Esophagus mucosa (tissue), 1 donor: ENCODE measurements at regions not wholly inside any gene's neighbourhood (a gene's known extent, or its start where the extent isn't known, plus 50 kb on each side); places are given as distances from the start of the nearest gene placed in this dataset.
"Not testable (repeated sequence)": the region's sequence is repeated elsewhere in the genome, so short reads cannot be mapped to it uniquely, and the experiment has no call there.

Experiments used
- ATAC-seq: fragments of 200-7000 bp; cut with Tn5 transposase; one replicate; pipeline ENCODE4 v1.9.1; 2020
- donor health status: DM: yes; HTN: yes; CAD: no.

DNA sequence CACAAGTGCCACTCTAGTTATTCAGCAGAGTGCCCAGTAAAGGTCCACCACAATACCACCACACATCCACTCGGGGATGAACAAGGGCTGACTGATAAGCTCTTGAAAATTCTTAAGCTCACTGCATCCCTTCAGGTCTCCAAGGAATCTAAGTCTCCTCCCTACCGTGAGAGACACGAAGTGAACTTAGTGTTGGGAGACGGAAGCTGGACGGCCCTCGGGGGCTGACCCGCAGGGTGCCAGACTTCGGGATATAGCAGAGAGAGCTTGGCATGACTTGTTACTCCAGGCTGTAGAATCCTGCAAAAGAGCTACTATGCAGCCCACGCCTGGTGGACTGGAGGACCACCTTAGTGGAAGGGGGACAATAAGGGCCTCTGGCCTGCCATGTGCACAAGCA is 75.1 kb downstream of the LYZL1 start:
- not testable (repeated sequence) for ATAC-seq

- ATAC-seq: not testable (repeated sequence)
These were observed 77.3 kb downstream of the LYZL1 start for GRCh38 chr10:29366206-29366605.

DNA sequence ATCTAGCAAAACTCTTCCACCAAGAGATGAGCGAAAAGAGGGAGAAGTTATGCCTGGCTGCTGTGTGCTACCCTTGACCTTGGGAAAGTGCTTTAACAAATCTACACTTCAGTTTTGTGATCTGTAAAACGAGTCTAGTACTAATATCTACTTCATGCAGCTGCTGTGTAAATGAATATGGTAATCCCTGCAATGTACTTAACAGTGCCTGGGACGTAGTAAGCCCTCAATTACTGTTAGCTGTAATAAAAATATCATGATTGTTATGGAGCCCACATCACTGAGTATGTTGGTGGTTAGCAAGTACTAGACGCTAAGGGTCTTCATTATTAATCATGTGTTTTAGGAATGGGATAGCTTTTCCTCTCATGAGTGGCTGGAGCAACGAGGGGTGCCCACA is 80.5 kb downstream of the LYZL1 start:
- ATAC-seq: no peak

GRCh38 chr10:29370097-29371092 is 81.5 kb downstream of the LYZL1 start:
- ATAC-seq: no peak

GRCh38 chr10:29372920-29373319 is 84.0 kb downstream of the LYZL1 start:
- no peak for ATAC-seq

DNA sequence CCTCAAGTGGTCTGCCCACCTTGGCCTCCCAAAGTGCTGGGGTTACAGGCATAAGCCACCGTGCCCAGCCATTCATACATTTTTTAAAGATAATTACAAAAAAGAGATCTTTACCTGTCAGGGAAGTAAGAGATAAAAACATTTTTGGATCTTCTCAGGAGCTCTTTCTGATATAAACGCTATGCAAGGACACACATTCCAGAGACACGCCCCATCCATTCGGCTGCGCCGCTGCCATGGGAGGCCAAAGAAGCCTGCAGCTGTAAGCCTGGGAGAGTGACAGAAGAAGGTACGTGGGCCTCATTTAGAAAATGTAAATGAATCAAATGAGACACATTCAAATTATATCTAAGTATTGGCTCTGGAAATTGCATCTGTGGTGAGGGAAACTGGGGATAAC is 85.3 kb downstream of the LYZL1 start:
- no peak for ATAC-seq

GRCh38 chr10:29375888-29376287 is 87.0 kb downstream of the LYZL1 start:
- no peak for ATAC-seq

DNA sequence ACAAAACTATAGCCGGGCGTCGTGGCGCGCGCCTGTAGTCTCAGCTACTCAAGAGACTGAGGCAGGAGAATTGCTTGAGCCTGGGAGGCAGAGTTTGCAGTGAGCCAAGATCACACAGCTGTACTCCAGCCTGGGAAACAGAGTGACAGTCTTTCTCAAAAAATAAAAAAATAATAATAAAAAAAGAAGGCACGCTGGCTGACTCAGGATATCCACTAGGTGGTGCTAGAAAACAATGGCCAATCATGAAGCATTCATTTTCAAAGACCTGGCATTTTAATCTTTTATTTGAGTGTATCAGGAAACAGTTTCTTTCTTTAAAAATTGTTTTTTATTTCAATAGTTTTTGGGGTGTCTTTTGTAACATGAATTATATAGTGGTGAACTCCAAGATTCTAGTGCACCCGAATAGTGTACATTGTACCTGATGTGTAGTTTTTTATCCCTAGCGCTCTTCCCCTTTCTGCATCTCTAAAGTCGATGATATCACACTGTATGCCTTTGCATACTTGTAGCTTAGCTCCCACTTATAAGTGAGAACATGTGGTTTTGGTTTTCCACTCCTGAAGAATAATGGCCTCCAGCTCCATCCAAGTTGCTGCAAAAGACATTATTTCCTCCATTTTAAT is 88.6 kb downstream of the LYZL1 start:
- no peak for ATAC-seq

- no peak for ATAC-seq
These were observed 89.2 kb downstream of the LYZL1 start for GRCh38 chr10:29378106-29378505.

- no peak for ATAC-seq
These were observed 90.3 kb downstream of the LYZL1 start for GRCh38 chr10:29379208-29379607.

- ATAC-seq: not testable (repeated sequence)
These were observed 91.1 kb downstream of the LYZL1 start for GRCh38 chr10:29379777-29380598.

- not testable (repeated sequence) for ATAC-seq
These were observed 92.0 kb downstream of the LYZL1 start for GRCh38 chr10:29380599-29381511.

DNA sequence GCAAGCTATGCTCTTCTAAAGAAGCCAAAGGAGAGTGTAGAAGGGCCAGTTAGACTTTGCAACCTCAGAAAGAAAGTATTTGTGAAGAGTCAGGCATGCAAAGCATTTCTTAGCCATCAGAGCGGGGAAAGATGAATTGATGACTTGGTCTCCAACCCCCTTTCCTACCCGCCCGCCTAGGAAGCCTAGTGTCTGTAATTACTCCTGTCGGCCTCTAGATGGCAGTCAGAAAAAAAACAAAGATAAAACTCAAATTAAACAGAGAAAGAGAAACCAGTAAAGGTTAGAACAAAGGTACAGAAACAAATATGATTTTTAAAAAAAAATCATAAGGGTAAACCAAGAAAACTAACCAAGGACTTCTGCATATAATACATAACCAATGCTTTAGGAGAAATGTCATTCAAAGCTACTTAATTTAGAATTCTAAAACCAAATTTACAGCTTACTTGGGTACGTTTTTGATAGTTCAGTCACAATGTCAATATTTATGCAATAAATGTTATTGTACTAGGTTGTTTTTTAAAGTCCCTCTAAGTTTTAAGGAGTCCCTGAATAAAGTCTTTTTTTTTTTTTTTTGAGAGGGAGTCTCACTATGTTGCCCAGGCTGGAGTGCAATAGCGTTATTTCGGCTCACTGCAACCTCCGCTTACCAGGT is 97.6 kb downstream of the LYZL1 start:
- ATAC-seq: no peak

GRCh38 chr10:29387269-29387668 is 98.4 kb downstream of the LYZL1 start:
- ATAC-seq: no peak

DNA sequence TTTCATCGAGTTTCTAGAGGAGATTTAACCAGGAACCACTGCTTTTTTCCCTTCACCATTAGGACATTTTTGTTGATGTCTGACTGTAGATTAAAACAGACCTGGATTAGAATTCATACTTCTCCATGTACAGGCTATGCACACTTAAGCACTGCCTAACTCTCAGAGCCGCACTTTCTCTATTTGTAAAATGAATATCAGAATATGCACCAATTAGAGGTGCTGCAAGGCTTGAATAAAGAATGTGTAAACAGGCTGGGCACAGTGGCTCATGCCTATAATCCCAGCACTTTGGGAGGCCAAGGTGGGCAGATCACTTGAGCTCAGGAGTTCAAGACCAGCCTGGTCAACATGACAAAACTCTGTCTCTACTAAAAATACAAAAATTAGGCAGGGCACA is 99.2 kb downstream of the LYZL1 start:
- ATAC-seq: not testable (repeated sequence)

DNA sequence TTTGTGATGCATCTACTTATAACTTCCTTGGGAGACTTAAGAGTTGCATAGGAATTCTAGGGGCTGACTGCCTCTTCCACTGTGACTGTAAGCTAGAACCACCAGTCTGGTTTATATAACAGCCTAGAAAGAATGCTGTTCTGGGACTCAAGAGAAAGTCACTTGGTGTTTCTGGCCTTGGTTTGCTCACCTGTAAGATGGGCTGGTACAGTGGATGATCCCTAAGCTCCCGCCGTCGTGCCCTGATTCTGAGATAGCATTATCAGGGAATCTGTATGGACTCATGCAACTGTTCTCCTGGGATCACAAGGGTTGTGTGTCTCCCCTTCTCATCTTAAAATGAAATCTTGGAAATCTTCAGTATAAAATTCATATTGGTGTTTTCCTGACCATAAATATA is 100.6 kb downstream of the LYZL1 start:
- no peak for ATAC-seq

- no peak for ATAC-seq
These were observed 101.1 kb downstream of the LYZL1 start for GRCh38 chr10:29389935-29390334.

DNA sequence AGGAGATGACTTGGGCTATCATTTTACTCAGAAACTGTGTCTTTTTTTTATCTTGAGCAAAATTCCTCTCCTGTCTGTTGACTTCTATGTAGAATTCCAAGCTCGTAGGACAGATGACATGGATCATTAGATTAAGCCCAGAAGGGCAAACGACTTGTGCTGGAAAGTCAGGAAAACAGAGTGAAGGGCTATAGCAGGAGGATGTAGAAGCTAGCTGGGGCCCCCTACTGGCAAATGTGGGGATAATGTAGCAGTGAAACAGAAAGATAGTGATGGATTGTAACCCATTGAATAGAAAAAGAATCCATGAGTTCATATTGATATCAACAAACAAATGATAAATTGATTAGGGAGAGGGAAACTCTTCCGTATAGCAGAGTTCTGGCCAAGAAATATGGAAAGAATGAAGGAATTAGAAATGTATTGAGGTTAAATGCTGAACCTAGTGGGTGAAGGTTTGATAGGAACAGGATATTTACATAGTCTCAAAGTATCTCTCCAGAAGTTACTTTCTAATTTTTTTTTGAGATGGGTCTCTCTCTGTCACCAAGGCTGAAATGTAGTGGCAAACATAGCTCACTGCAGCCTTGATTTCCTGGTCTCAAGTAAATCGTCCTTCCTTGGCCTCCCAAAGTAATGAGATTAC is 103.6 kb downstream of the LYZL1 start:
- no peak for ATAC-seq

- ATAC-seq: no peak
These were observed 105.6 kb downstream of the LYZL1 start for GRCh38 chr10:29394321-29394932.

DNA sequence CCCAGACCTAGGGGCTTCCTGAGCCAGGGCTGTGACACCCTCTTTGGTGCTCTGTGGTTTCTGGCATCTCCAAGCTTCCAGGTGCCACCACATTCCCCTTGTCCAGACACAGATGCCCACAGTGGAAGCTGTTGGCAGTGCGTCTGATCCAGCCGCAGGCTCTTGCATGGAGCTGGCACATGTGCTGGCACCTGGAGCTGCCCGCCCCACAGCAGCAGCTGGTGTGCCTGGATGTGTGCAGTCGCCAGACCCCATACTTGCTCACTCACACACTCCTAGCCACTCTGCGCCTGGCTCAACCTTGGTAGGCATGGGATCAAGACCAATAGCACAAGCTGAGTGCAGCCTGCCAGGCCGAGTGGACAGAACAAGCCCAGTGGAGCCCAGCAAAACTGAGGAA is 106.5 kb downstream of the LYZL1 start:
- ATAC-seq: peak; percentile 11
